ENCODE measurements at regions not wholly inside any gene's neighbourhood (a gene's known extent, or its start where the extent isn't known, plus 50 kb on each side); places are given as distances from the start of the nearest gene placed in this dataset.

- DNase-seq: no peak
Measured at GRCh38 chr13:73131247-73131646, 72.4 kb downstream of the KLF5 start.

- DNase-seq: no peak
Measured at GRCh38 chr13:73129023-73129422, 70.2 kb downstream of the KLF5 start.

Data from CD4-positive, alpha-beta T cell treated with Interleukin-6 for 4 hours (primary cell).